HEK293T (cell line): ENCODE measurements at regions not wholly inside any gene's neighbourhood (a gene's known extent, or its start where the extent isn't known, plus 50 kb on each side); places are given as distances from the start of the nearest gene placed in this dataset.

Experiments used
- ARNT ChIP-seq: fragments of 450-650 bp; IDR thresholded peaks from 2 replicates; pipeline ENCODE4 v1.6.1; 2017; ENCODE audit warnings: mild to moderate bottlenecking
- BHLHE40 ChIP-seq: fragments of 450-650 bp; IDR thresholded peaks from 2 replicates; pipeline ENCODE4 v1.6.1; 2016; ENCODE audit warnings: mild to moderate bottlenecking, moderate library complexity, borderline replicate concordance
- CTBP1 ChIP-seq: fragments of 450-650 bp; IDR thresholded peaks from 2 replicates; pipeline ENCODE4 v1.6.1; 2016; ENCODE audit warnings: borderline replicate concordance
- FOXA1 ChIP-seq: fragments of 450-650 bp; IDR thresholded peaks from 2 replicates; pipeline ENCODE4 v1.6.1; 2016; ENCODE audit warnings: mild to moderate bottlenecking
- FOXK2 ChIP-seq: fragments of 450-650 bp; IDR thresholded peaks from 2 replicates; pipeline ENCODE4 v1.6.1; 2016; ENCODE audit warnings: mild to moderate bottlenecking
- FOXM1 ChIP-seq: fragments of 450-650 bp; IDR thresholded peaks from 2 replicates; pipeline ENCODE4 v1.6.1; 2017; ENCODE audit warnings: mild to moderate bottlenecking, borderline replicate concordance
- HDGF ChIP-seq: fragments of 450-650 bp; IDR thresholded peaks from 2 replicates; pipeline ENCODE4 v1.6.1; 2017; ENCODE audit warnings: antibody characterized with exemption, borderline replicate concordance
- L3MBTL2 ChIP-seq: fragments of 450-650 bp; conservative IDR thresholded peaks from 2 replicates; pipeline ENCODE4 v1.6.1; 2016; ENCODE audit warnings: mild to moderate bottlenecking
- LEF1 ChIP-seq: fragments of 450-650 bp; IDR thresholded peaks from 2 replicates; pipeline ENCODE4 v1.6.1; 2017; ENCODE audit warnings: mild to moderate bottlenecking, borderline replicate concordance
- PKNOX1 ChIP-seq: fragments of 450-650 bp; IDR thresholded peaks from 2 replicates; pipeline ENCODE4 v1.6.1; 2016
- SP1 ChIP-seq: fragments of 450-650 bp; IDR thresholded peaks from 2 replicates; pipeline ENCODE4 v1.6.1; 2017
- SUZ12 ChIP-seq: fragments of 450-650 bp; IDR thresholded peaks from 2 replicates; pipeline ENCODE4 v1.6.1; 2016; ENCODE audit warnings: mild to moderate bottlenecking
- TARDBP ChIP-seq: fragments of 450-650 bp; IDR thresholded peaks from 2 replicates; pipeline ENCODE4 v1.6.1; 2016
- ZNF384 ChIP-seq: fragments of 450-650 bp; IDR thresholded peaks from 2 replicates; pipeline ENCODE4 v1.6.1; 2016

GRCh38 chr2:41061356-41061755 lies 609.5 kb upstream of the SLC8A1 start:
- TF ChIP-seq HDGF (no peak), CTBP1 (no peak), SP1 (no peak), FOXK2 (no peak), BHLHE40 (no peak), ARNT (no peak), FOXM1 (no peak), ZNF384 (no peak), LEF1 (no peak), SUZ12 (no peak), TARDBP (no peak), FOXA1 (no peak), PKNOX1 (no peak), L3MBTL2 (no peak)
